Kidney capillary endothelial cell (primary cell): ENCODE measurements at regions not wholly inside any gene's neighbourhood (a gene's known extent, or its start where the extent isn't known, plus 50 kb on each side); places are given as distances from the start of the nearest gene placed in this dataset.
A peak's percentile ranks its signal among the peaks of the same experiment; 100 is the strongest.
"Not testable (repeated sequence)": the region's sequence is repeated elsewhere in the genome, so short reads cannot be mapped to it uniquely, and the experiment has no call there.

Experiments
- DNase-seq: peaks from one replicate; pipeline ENCODE4 v3.0.0-alpha.2; 2018; ENCODE audit warnings: low spot score

DNA sequence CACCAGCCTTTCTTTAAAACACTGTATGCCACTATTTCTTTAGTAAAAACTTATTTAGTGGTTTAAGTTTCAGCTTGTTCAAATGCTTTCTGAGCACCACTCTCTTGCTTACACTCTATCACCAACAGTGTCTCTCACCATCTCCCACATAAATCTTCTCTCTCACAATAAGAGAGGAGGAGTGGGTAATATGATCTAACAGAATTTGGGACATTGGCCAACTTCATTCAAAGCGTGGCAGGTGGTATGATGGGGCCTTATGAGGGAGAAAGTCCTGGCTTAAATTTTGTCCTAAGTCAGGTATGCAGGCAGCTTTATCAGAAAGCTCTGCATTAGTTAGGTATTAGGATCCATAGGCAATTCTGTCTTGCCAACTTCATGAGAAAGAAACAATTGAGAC, 1132.5 kb downstream of the TUSC7 start:
- no peak for DNase-seq

- no peak for DNase-seq
Observed at GRCh38 chr3:117843356-117843755, 1133.8 kb downstream of the TUSC7 start.

DNA sequence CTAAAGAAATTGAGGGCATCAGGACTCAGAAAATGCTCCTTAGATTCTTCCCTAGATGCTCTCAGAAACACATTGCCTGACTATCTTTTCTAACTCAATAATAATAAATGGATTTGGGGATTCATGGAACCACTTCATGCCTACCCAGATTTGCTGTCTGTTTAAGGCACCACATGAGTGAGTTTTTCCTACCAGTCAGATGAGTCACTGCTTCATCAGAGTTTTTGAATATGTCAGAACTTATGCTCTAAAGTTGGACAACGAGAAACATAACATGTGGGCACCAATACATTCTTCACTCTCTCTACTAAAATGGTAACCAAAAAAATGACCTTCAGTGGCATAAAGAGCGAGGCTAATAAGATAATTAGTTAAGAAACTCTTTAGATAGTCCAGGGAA, 1135.1 kb downstream of the TUSC7 start:
- DNase-seq, result no peak

DNA sequence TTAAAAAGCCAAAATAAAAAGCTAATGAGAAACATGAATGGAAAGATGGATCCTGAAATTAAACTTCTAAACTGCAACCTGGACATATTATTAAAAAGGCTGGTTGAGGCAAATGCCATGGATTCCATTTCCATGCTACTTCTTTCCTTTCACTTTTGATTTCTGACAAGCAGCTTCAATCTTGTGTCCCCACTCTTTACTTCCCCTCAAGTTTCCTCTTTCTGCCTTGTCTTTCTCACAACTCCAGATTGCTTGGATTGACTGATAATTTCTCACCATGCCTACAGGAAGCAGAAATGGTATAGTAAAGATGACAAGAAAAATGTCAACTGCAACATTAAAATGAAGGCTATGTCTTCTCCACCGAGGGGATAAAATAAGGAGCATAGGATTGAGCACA, 1136.7 kb downstream of the TUSC7 start:
- DNase-seq, result no peak

GRCh38 chr3:117848606-117849005, 1139.0 kb downstream of the TUSC7 start:
- no peak for DNase-seq

DNA sequence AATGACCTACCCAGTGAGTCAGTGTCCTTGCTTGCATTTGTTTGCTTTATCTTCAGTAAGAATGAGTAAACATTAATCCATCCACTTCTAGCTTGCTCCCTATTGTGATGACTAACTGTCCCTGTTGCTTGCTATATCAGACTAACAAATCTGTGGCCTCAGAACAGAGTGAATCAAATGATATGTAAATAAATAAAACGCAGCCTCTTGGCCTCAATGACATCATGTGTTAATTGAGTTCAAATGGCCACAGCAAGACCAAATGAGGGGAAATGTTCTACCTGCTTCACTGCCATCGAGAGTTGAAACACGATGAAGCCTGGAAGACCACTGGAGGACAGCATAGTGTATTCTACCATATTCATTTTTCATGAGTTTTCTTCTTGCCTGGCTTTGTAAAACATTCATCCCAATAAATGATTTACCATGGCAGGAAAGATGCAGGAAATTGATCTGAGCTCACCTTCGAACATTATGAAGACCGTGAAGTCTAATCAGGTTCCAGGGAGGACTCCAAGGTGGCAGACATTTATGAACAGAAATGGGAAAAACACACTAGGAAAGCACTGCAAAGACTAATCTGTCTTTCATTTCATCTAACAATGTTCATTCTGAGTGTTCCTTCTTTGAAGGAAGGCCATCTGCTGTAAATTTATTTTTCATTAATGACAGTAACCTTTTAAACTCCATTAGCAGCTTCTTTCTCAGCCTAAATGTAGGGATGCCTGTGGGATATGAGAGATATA, 1144.5 kb downstream of the TUSC7 start:
- DNase-seq, result peak; percentile 44

DNA sequence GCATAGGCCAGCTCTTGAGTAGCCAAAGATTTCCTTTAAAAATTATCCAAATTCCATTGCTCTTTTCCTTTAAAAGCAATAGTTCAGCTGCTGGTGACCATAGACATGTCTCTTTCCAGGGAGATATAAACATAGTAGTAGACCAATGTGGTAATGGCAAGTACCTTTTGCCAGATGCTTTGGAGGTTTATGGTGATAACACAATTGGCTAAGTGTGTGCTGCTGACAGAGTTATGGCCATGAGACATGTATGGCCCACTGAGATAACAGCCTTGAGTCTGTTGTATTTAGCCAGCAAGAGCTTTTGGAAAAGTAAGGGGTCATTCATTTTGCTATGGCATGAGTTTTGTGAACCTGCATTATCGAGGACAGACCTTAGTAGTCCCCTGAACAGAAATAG, 1146.8 kb downstream of the TUSC7 start:
- no peak for DNase-seq

DNA sequence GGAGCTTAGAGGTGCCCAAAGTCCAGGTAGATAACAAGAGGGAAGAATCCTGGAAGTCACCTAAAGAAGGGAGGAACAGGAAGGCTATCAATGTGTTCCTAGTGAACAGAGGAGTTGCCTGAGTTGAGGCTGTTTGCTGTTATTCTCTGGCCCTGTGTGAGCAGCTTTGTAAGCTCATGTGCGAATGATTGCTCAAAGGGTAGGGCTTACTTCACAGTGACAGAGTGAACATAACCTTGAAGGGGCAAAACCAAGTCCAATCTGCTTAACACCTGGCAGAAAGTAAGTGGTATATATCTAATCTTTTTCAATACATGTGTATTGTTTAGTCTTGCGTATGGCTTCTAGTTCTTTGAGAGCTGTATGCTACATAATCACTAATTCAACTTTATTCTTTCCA, 1153.6 kb downstream of the TUSC7 start:
- DNase-seq, result no peak

- DNase-seq, result no peak
Observed at GRCh38 chr3:117865338-117865737, 1155.8 kb downstream of the TUSC7 start.

GRCh38 chr3:117868766-117869165, 1159.2 kb downstream of the TUSC7 start:
- no peak for DNase-seq

- no peak for DNase-seq
Observed at GRCh38 chr3:117871934-117872333, 1162.4 kb downstream of the TUSC7 start.

GRCh38 chr3:117872594-117873248, 1161.9 kb downstream of the IGSF11 start:
- DNase-seq, result not testable (repeated sequence)

- no peak for DNase-seq
Observed at GRCh38 chr3:117873249-117873600, 1161.4 kb downstream of the IGSF11 start.

DNA sequence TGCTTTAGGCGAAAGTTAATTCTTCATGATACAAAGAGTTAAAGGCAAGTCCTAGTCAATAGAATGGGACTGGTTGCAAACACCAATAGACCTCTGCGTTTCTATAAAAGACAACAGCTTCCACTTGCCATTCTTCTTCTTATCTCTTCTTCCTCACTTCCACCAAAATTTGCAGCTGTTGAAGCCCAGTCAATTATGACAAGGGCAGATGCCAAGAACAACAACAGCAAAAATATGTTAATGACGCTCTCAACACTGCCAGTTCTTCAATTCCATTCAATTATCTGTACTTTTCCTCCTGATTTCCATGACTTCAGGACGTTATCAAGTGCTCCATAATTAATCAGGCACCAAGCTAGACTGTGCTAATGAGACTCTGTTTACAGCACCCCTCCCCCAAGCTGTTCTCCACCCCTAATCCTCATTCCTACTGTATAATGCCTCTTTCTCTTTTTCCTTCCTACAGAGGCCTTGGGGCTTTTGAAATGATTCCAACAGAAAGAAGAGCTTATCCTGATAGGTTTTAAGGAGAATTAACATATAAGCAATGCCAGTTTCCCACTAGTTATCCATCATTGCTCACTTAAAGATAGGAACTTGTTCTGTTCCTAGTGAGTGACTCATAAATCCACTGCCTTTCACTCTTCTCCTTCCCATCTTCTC, 1160.5 kb downstream of the IGSF11 start:
- no peak for DNase-seq

DNA sequence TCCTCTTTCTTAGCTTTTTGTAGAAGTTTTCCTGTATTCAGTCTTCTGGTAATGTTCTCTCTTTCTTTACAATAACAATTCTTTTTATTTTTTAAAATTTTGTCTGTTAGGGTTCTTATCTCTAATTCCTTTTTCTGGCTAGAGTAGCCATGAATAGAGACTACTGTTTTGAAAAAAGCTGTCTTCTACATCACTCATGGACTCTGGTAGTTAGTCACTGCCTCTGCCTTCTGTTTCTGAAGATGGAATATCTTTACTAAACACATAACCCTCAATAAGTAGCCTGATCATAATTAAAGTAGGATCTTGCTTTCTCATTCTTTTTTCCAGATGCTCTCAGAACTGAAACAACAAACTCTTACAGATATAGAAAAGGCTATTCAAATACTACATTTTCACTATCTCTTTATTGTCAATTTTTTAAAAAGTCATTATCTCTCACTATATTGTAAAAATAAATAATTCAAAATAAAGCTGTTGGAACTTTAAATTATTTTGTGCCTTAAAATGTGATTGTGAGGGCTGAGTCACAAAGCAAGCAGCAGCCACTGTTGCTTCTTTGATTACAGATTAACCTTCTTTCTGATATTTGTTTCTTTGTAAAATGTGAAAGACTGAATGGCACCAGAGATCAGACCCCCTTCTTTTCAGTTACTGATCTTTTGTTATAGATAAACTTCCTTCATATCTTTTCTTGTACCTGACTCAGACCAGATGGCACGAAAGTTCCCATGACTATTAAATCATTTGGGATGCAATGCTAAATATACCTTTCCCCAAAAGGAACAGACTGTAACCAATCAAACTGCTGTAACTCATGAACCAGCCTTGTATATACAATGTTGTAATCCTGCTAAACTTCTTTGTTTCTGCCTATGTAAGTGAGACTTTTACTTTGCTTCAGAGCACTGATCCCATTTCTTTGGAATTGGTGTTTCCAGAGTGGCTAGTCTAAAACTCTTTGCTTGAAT, 1159.5 kb downstream of the IGSF11 start:
- DNase-seq, result no peak

DNA sequence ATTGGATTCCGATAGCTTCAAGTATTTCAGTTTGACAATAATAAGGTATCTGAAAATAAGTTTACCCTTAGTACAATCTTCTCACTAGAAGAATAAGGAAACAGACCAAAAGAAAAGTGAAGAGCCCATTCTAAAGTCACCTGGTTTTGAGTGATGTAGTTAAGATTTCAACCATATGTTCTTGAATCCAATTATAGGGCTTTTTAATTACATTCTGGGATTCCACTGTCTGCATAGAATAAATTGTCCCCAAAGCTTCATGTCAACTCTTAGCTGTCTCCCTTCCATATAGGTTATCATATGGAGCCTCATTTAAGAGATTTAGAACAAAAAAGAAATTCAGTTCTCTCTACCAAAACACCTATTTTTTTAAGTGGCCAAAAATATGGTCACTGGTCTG, 1158.8 kb downstream of the IGSF11 start:
- DNase-seq, result no peak

DNA sequence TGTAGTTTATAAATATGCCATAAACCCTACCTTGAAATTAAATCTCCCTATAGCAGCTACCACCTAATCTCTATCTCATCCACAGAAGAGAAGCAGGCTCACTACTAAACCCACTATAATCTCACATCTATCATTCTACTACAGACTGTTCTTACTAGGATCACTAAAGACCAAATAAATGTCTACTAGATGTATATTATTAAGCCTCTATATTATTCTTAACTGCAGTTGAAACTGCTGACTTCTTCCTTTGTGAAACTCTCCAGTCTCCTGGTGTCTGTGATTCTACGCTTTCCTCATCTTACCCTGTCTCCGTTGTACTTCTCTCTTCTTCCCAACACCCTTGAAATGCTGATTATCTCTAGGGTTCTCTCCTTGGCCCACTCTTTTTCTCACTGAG, 1154.0 kb downstream of the IGSF11 start:
- no peak for DNase-seq

- DNase-seq, result no peak
Observed at GRCh38 chr3:117881210-117881609, 1153.4 kb downstream of the IGSF11 start.

GRCh38 chr3:117885011-117885441, 1149.6 kb downstream of the IGSF11 start:
- no peak for DNase-seq

- DNase-seq, result no peak
Observed at GRCh38 chr3:117886147-117886546, 1148.5 kb downstream of the IGSF11 start.

DNA sequence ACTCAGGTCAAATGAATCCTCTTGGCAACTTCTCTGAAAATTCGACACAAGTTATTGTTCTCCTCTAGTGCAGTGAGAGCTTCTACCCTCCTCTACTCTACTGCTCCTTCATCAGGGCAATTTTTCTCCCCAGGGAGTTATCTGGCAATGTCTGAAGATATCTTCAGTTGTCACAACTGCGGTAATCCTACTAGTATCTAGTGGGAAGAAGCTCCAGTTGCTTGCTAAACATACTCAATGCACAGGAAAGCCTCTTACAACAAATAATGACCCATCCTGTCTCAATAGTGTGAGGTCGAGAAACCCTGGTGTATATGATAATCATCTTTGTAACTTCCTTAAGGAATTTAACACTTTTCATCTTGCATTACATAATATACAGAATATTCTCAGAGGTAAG, 1147.6 kb downstream of the IGSF11 start:
- DNase-seq, result no peak

- DNase-seq, result peak; percentile 34
Observed at GRCh38 chr3:117887901-117888300, 1146.7 kb downstream of the IGSF11 start.
